Islet of Langerhans (tissue), 1 donor: ENCODE measurements at regions not wholly inside any gene's neighbourhood (a gene's known extent, or its start where the extent isn't known, plus 50 kb on each side); places are given as distances from the start of the nearest gene placed in this dataset.

ENCODE experiments used
- FAIRE-seq: peaks from one replicate; lab custom pipeline; 2011; peaks lifted over from hg19 to GRCh38; lab: Jason Lieb, UNC

DNA sequence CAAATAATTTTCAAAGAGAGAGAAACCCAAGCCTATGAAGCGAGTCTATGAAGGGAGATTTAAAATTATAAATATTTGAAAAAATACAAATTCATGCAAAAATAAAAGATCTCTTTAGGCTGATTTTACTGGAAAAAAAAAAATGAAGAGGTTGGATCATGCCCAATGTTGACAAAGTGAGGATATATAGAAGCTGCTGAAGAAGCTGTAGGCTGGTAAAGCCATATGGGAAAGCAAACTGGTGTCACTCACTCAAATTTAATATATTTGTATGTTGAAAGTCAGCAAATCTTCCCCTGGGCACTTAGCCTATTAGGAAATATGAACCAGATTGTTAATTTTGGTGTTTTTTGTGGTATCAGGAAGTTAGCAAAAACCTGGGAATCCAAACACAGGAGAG, 61.8 kb upstream of the BCHE start:
- no peak for FAIRE-seq

DNA sequence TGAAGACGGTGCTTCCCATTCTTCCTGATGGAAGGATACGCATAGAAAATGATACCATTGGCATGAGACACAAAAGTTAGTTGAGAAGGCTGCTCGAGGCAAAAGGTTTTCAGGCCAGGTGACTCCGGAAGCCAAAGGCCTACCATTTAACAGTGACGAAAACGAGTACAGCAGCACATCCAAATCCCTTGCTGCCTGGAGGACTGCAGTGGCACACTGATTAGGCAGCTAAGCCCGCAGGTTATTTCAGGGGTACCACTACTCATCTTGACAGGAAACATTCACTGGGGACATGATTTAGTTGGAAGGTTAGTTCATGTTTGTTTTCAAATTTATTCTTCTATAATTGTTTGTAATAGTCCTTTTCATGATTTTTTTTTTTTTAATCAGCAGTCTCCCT, 59.9 kb upstream of the BCHE start:
- FAIRE-seq: no peak

DNA sequence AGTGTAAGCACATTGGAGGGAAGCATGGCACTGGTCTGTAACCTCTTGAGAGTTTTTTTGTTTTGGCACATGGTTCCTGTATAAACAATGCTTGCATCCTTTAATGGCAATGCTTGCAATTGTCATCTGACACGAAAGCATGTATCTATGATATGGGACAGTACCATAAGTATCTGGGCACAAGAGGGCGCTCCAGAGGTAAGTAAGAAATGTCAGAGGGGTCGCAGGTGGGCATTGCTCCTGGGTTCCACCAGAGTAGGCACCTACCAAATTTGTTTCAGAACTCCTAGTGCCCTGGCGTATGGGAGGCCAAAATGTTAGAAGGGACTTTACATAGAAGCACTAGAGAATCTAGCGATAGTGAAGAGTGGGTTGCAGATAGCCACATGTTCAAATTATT, 58.7 kb upstream of the BCHE start:
- no peak for FAIRE-seq

DNA sequence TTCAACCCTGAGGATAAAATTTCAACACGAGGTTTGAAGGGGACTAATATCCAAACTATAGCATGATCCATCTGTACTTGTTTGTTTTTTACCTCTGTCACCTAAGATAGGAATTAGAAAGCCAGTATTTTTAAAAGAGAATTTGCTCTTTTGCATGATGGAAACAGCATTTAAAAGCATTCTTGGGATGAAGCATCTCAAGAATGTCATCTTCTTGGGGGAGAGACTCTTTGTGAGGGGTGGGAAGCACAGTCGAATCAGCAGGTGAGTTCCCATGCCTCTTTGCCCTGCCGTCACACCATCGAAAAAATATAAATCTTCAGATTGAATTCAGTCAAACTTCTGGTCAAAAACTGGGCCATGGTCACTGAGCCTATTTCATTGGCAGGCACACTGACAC, 55.3 kb upstream of the BCHE start:
- FAIRE-seq: no peak
